WTC11 (cell line): ENCODE measurements at regions not wholly inside any gene's neighbourhood (a gene's known extent, or its start where the extent isn't known, plus 50 kb on each side); places are given as distances from the start of the nearest gene placed in this dataset.

ENCODE experiments used
- CTCF ChIP-seq: fragments of 200-600 bp; IDR thresholded peaks from 2 replicates; pipeline ENCODE4 v1.8.0; 2022; ENCODE audit warnings: antibody characterized with exemption
- ESRRA ChIP-seq: sonication (generic); formaldehyde crosslinking; IDR thresholded peaks from 2 replicates; pipeline ENCODE4 v1.8.1; 2022; ENCODE audit warnings: mild to moderate bottlenecking, missing genetic modification reagents, borderline replicate concordance
- FOXK1 ChIP-seq: sonication (generic); formaldehyde crosslinking; IDR thresholded peaks from 2 replicates; pipeline ENCODE4 v1.8.0; 2022; ENCODE audit warnings: mild to moderate bottlenecking, moderate library complexity, missing genetic modification reagents
- GABPB1 ChIP-seq: sonication (generic); formaldehyde crosslinking; IDR thresholded peaks from 2 replicates; pipeline ENCODE4 v1.8.1; 2023; ENCODE audit warnings: mild to moderate bottlenecking, missing genetic modification reagents
- JAZF1 ChIP-seq: fragments of 250-450 bp; sonication (Bioruptor Pico); IDR thresholded peaks from 2 replicates; pipeline ENCODE4 v1.9.0; 2021; ENCODE audit warnings: moderate library complexity, mild to moderate bottlenecking, inconsistent platforms
- NFATC4 ChIP-seq: fragments of 250-450 bp; sonication (Bioruptor Pico); IDR thresholded peaks from 2 replicates; pipeline ENCODE4 v1.9.0; 2021; ENCODE audit warnings: mild to moderate bottlenecking
- NFYB ChIP-seq: sonication (generic); formaldehyde crosslinking; conservative IDR thresholded peaks from 2 replicates; pipeline ENCODE4 v1.8.0; 2022; ENCODE audit warnings: low read depth, missing genetic modification reagents
- RELA ChIP-seq: sonication (generic); formaldehyde crosslinking; IDR thresholded peaks from 2 replicates; pipeline ENCODE4 v1.8.1; 2022; ENCODE audit warnings: missing genetic modification reagents, mild to moderate bottlenecking, borderline replicate concordance
- TP53 ChIP-seq: sonication (generic); formaldehyde crosslinking; IDR thresholded peaks from 2 replicates; pipeline ENCODE4 v1.8.1; 2023; ENCODE audit warnings: mild to moderate bottlenecking, missing genetic modification reagents
- ZNF121 ChIP-seq: sonication (generic); formaldehyde crosslinking; IDR thresholded peaks from 2 replicates; pipeline ENCODE4 v1.8.0; 2023; ENCODE audit warnings: missing genetic modification reagents
- ZNF232 ChIP-seq: sonication (generic); formaldehyde crosslinking; IDR thresholded peaks from 2 replicates; pipeline ENCODE4 v1.8.0; 2022; ENCODE audit warnings: mild to moderate bottlenecking, missing genetic modification reagents

GRCh38 chr9:135179976-135180375 is 92.5 kb downstream of the OLFM1 start:
- no peak for TF ChIP-seq CTCF
- TF ChIP-seq FOXK1 = no peak
- TF ChIP-seq ESRRA = no peak
- TF ChIP-seq GABPB1 (CRISPR knock-in tag) = no peak
- no peak for TF ChIP-seq RELA (CRISPR knock-in tag)
- TF ChIP-seq TP53 (CRISPR knock-in tag) = no peak
- no peak for TF ChIP-seq ZNF232 (CRISPR knock-in tag)
- TF ChIP-seq JAZF1 (CRISPR knock-in tag) = no peak
- TF ChIP-seq NFYB = no peak
- TF ChIP-seq ZNF121 (CRISPR knock-in tag) = no peak
- no peak for TF ChIP-seq NFATC4
